ENCODE measurements at regions not wholly inside any gene's neighbourhood (a gene's known extent, or its start where the extent isn't known, plus 50 kb on each side); places are given as distances from the start of the nearest gene placed in this dataset.
A peak's percentile ranks its signal among the peaks of the same experiment; 100 is the strongest.

DNA sequence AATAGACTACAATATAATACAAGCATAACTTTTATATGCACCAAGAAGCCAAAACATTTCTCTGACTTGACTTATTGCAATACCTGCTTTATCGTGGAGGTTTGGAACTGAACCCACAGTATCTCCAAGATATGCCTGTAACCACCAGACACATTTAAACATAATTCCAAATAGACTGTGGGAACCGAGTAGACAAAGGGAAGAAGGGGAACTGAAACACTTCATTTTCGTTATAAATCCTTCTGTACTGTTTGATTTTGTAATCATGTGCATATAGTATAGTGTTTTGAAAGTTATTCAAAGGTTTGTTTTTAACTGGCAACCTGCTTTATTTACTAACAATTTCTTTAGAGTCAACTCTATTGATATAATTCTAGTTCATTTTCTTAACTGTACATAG, 154.9 kb upstream of the BEND6 start:
- TF ChIP-seq EZH2phosphoT487 (IDR thresholded peaks at IDR 0.05; ENCODE audit: low read depth, severe bottlenecking, unreplicated experiment) = no peak
- TF ChIP-seq EZH2 (IDR thresholded peaks at IDR 0.05; ENCODE audit: borderline replicate concordance) = no peak
- TF ChIP-seq, protein P1, sequence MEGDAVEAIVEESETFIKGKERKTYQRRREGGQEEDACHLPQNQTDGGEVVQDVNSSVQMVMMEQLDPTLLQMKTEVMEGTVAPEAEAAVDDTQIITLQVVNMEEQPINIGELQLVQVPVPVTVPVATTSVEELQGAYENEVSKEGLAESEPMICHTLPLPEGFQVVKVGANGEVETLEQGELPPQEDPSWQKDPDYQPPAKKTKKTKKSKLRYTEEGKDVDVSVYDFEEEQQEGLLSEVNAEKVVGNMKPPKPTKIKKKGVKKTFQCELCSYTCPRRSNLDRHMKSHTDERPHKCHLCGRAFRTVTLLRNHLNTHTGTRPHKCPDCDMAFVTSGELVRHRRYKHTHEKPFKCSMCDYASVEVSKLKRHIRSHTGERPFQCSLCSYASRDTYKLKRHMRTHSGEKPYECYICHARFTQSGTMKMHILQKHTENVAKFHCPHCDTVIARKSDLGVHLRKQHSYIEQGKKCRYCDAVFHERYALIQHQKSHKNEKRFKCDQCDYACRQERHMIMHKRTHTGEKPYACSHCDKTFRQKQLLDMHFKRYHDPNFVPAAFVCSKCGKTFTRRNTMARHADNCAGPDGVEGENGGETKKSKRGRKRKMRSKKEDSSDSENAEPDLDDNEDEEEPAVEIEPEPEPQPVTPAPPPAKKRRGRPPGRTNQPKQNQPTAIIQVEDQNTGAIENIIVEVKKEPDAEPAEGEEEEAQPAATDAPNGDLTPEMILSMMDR (IDR thresholded peaks at IDR 0.05; ENCODE audit: poor library complexity) = no peak

DNA sequence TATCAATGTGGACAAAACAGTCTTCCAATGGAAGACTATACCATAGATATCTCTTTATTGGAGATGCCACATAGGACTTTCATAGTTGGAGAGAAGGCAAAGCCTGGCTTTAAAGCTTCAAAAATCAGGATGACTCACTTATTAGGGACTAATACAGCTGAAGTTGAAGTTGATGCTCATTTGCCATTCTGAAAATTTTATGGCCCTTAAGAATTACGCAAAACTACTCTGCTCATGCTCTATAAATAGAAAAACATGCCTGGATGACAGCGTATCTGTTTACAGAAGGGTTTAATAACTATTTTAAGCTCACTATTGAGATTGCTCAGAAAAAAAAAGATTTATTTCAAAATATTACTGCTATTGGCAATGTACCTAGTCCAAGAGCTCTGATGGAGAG, 155.5 kb upstream of the DST start:
- Histone ChIP-seq H3K27me3 (no peaks in the 10 kb centered on the region), H3K9me2 (replicated peaks; ENCODE audit: insufficient read depth) (no peaks in the 10 kb centered on the region), H3K4me3 (no peak overlapping the region), H4K20me1 (ENCODE audit: insufficient read depth, poor library complexity, severe bottlenecking) (no peaks in the 10 kb centered on the region), H3K4me1 (ENCODE audit: insufficient read depth) (peaks cover 5% of the 10 kb centered on the region), H2AFZ (no peak overlapping the region), H3K4me2 (no peak overlapping the region), H3K79me2 (peaks cover 53% of the 10 kb centered on the region), H3K27ac (peak overlapping the region; percentile 58), H3K9me3 (ENCODE audit: low read depth) (no peaks in the 10 kb centered on the region), H3K36me3 (replicated peaks; ENCODE audit: insufficient read depth, low read depth) (no peaks in the 10 kb centered on the region)
- TF ChIP-seq EZH2 (IDR thresholded peaks at IDR 0.05; ENCODE audit: borderline replicate concordance) = no peak
- no peak for TF ChIP-seq EZH2phosphoT487 (IDR thresholded peaks at IDR 0.05; ENCODE audit: low read depth, severe bottlenecking, unreplicated experiment)
- TF ChIP-seq, protein P1 (IDR thresholded peaks at IDR 0.05; ENCODE audit: poor library complexity) = no peak
- WGBS (ENCODE audit: low lambda C conversion rate, missing lambda C conversion rate) = 61% methylated on average over 2 of the region's 2 CpGs
- DNase-seq (ENCODE audit: low spot score) = peak; percentile 25

More for the DNA sequence above, 154.9 kb upstream of the BEND6 start:
- no peak overlapping the region for H3K4me2 ChIP-seq
- H4K20me1 ChIP-seq (ENCODE audit: insufficient read depth, poor library complexity, severe bottlenecking) = no peaks in the 10 kb centered on the region
- H3K36me3 ChIP-seq (replicated peaks; ENCODE audit: insufficient read depth, low read depth) = no peaks in the 10 kb centered on the region
- no peaks in the 10 kb centered on the region for H3K27me3 ChIP-seq
- H2AFZ ChIP-seq = no peak overlapping the region
- H3K27ac ChIP-seq = no peak overlapping the region
- no peak for DNase-seq (ENCODE audit: low spot score)
- no peak overlapping the region for H3K4me3 ChIP-seq
- no peaks in the 10 kb centered on the region for H3K9me3 ChIP-seq (ENCODE audit: low read depth)
- H3K79me2 ChIP-seq = peaks cover 54% of the 10 kb centered on the region
- 90% methylated on average over 3 of the region's 3 CpGs for WGBS (ENCODE audit: low lambda C conversion rate, missing lambda C conversion rate)
- H3K9me2 ChIP-seq (replicated peaks; ENCODE audit: insufficient read depth) = no peaks in the 10 kb centered on the region
- H3K4me1 ChIP-seq (ENCODE audit: insufficient read depth) = peaks cover 5% of the 10 kb centered on the region

DNA sequence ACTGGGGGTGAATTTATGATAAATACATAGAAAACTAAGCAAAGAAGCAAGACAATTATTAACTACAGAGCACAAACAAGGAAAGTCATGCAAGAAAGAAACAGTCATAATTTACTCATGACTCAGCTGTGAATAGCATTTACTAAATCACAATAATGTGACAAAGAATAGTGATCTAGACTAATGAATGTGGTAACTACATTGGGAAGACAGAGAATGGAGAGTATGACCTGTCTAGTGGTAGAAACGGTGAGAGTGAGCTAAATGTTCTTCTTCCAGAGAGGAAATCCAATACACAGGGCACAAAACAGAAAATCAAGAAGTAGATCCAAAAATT, 153.5 kb upstream of the DST start:
- TF ChIP-seq, protein P1 (IDR thresholded peaks at IDR 0.05; ENCODE audit: poor library complexity) = no peak
- TF ChIP-seq EZH2 (IDR thresholded peaks at IDR 0.05; ENCODE audit: borderline replicate concordance) (no peak), EZH2phosphoT487 (IDR thresholded peaks at IDR 0.05; ENCODE audit: low read depth, severe bottlenecking, unreplicated experiment) (no peak)
- H3K4me1 ChIP-seq (ENCODE audit: insufficient read depth) = no peaks in the 10 kb centered on the region
- H3K36me3 ChIP-seq (replicated peaks; ENCODE audit: insufficient read depth, low read depth) = no peaks in the 10 kb centered on the region
- no peak overlapping the region for H3K4me3 ChIP-seq
- H2AFZ ChIP-seq = no peak overlapping the region
- no peaks in the 10 kb centered on the region for H3K9me2 ChIP-seq (replicated peaks; ENCODE audit: insufficient read depth)
- H3K4me2 ChIP-seq = peak overlapping the region; percentile 69
- H3K27ac ChIP-seq = peak overlapping the region; percentile 47
- peaks cover 51% of the 10 kb centered on the region for H3K79me2 ChIP-seq
- 85% methylated on average over 1 of the region's 1 CpG for WGBS (ENCODE audit: low lambda C conversion rate, missing lambda C conversion rate)
- DNase-seq (ENCODE audit: low spot score) = no peak
- no peaks in the 10 kb centered on the region for H4K20me1 ChIP-seq (ENCODE audit: insufficient read depth, poor library complexity, severe bottlenecking)
- no peaks in the 10 kb centered on the region for H3K9me3 ChIP-seq (ENCODE audit: low read depth)
- H3K27me3 ChIP-seq = no peaks in the 10 kb centered on the region
